OCI-LY3 (cell line): ENCODE measurements at regions not wholly inside any gene's neighbourhood (a gene's known extent, or its start where the extent isn't known, plus 50 kb on each side); places are given as distances from the start of the nearest gene placed in this dataset.

Experiments
- H2AFZ ChIP-seq: fragments of 200-600, 300-600 bp; shearing (Covaris generic); 2 replicates; pipeline ENCODE4 v1.6.0; 2014; ENCODE audit warnings: antibody characterized with exemption, low read depth, low read length
- H3K27ac ChIP-seq: fragments of 200-600, 300-600 bp; sonication (generic); 2 replicates; pipeline ENCODE4 v1.5.1; 2014; ENCODE audit warnings: mild to moderate bottlenecking, low read length, moderate library complexity, mixed read lengths
- H3K27me3 ChIP-seq: fragments of 200-600, 300-600 bp; sonication (generic); 2 replicates; pipeline ENCODE4 v1.6.1; 2014; ENCODE audit warnings: low read depth, low read length, mixed read lengths
- H3K36me3 ChIP-seq: fragments of 200-600, 300-600 bp; sonication (generic); replicated peaks from 2 replicates; pipeline ENCODE3; 2014; ENCODE audit warnings: low read depth, low read length, mixed read lengths
- H3K4me1 ChIP-seq: fragments of 300-600, 200-600 bp; sonication (generic); 2 replicates; pipeline ENCODE4 v1.6.1; 2014; ENCODE audit warnings: low read length, mixed read lengths
- H3K4me2 ChIP-seq: fragments of 200-600, 300-600 bp; sonication (generic); 2 replicates; pipeline ENCODE4 v1.6.1; 2014; ENCODE audit warnings: low read length, mixed read lengths
- H3K4me3 ChIP-seq: fragments of 300-600, 200-600 bp; sonication (generic); 2 replicates; pipeline ENCODE4 v1.5.1; 2014; ENCODE audit warnings: antibody characterized with exemption, mild to moderate bottlenecking, low read length, moderate library complexity
- H3K79me2 ChIP-seq: fragments of 300-600, 200-600 bp; shearing (Covaris generic); 2 replicates; pipeline ENCODE4 v1.6.1; 2014; ENCODE audit warnings: mild to moderate bottlenecking, low read length, mixed read lengths
- H3K9ac ChIP-seq: fragments of 300-600, 200-600 bp; shearing (Covaris generic); 2 replicates; pipeline ENCODE4 v1.6.0; 2014; ENCODE audit warnings: mild to moderate bottlenecking, low read length, moderate library complexity
- H3K9me3 ChIP-seq: fragments of 200-600, 300-600 bp; shearing (Covaris generic); 2 replicates; pipeline ENCODE4 v1.6.1; 2014; ENCODE audit warnings: low read length, mixed read lengths; ENCODE audit not compliant: insufficient read depth
- H4K20me1 ChIP-seq: fragments of 200-600, 300-600 bp; sonication (generic); 2 replicates; pipeline ENCODE4 v1.6.1; 2016; ENCODE audit warnings: low read length, mixed read lengths; ENCODE audit not compliant: insufficient read depth
- CTCF ChIP-seq: fragments of 200-600, 300-600 bp; sonication (generic); IDR thresholded peaks from 2 replicates; pipeline ENCODE4 v1.5.1; 2014; ENCODE audit warnings: antibody characterized with exemption, low read length, low read depth
- EZH2phosphoT487 ChIP-seq: fragments of 200-600 bp; shearing (Covaris generic); IDR thresholded peaks from 2 replicates; pipeline ENCODE4 v1.6.1; 2018; ENCODE audit warnings: antibody characterized with exemption, mixed run types, low read depth

- H3K27me3 ChIP-seq: no peaks in the 10 kb centered on the region
- H3K4me3 ChIP-seq: no peak overlapping the region
- H3K36me3 ChIP-seq: no peaks in the 10 kb centered on the region
- H3K9me3 ChIP-seq: no peaks in the 10 kb centered on the region
- no peak overlapping the region for H3K4me2 ChIP-seq
- H3K9ac ChIP-seq: no peak overlapping the region
- H3K27ac ChIP-seq: no peak overlapping the region
- H3K4me1 ChIP-seq: peaks cover 12% of the 10 kb centered on the region
- no peaks in the 10 kb centered on the region for H4K20me1 ChIP-seq
- no peak overlapping the region for H2AFZ ChIP-seq
- no peaks in the 10 kb centered on the region for H3K79me2 ChIP-seq
- TF ChIP-seq CTCF (no peak), EZH2phosphoT487 (no peak)
These were observed 116.1 kb downstream of the UCHL5 start for GRCh38 chr1:192943108-192943507.

GRCh38 chr1:192943522-192943921, 115.6 kb downstream of the UCHL5 start:
- Histone ChIP-seq H3K4me1 (peaks cover 12% of the 10 kb centered on the region), H3K79me2 (no peaks in the 10 kb centered on the region), H3K27ac (no peak overlapping the region), H3K27me3 (no peaks in the 10 kb centered on the region), H3K4me2 (no peak overlapping the region), H2AFZ (no peak overlapping the region), H4K20me1 (no peaks in the 10 kb centered on the region), H3K9ac (no peak overlapping the region), H3K9me3 (no peaks in the 10 kb centered on the region), H3K4me3 (no peak overlapping the region), H3K36me3 (no peaks in the 10 kb centered on the region)
- TF ChIP-seq EZH2phosphoT487: no peak
- no peak for TF ChIP-seq CTCF

GRCh38 chr1:192945390-192946130, 113.6 kb downstream of the UCHL5 start:
- H3K9ac ChIP-seq: no peak overlapping the region
- TF ChIP-seq EZH2phosphoT487: no peak
- no peak for TF ChIP-seq CTCF
- no peaks in the 10 kb centered on the region for H3K9me3 ChIP-seq
- no peaks in the 10 kb centered on the region for H4K20me1 ChIP-seq
- H3K79me2 ChIP-seq: no peaks in the 10 kb centered on the region
- no peaks in the 10 kb centered on the region for H3K27me3 ChIP-seq
- no peak overlapping the region for H2AFZ ChIP-seq
- H3K4me1 ChIP-seq: peaks cover 12% of the 10 kb centered on the region
- no peaks in the 10 kb centered on the region for H3K36me3 ChIP-seq
- no peak overlapping the region for H3K27ac ChIP-seq
- H3K4me3 ChIP-seq: no peak overlapping the region
- H3K4me2 ChIP-seq: no peak overlapping the region

GRCh38 chr1:192949783-192950182, 109.4 kb downstream of the UCHL5 start:
- H4K20me1 ChIP-seq: no peaks in the 10 kb centered on the region
- peaks cover 14% of the 10 kb centered on the region for H3K4me1 ChIP-seq
- TF ChIP-seq EZH2phosphoT487: no peak
- no peak for TF ChIP-seq CTCF
- H3K79me2 ChIP-seq: no peaks in the 10 kb centered on the region
- H3K9me3 ChIP-seq: no peaks in the 10 kb centered on the region
- no peak overlapping the region for H3K27ac ChIP-seq
- H3K4me3 ChIP-seq: no peak overlapping the region
- H2AFZ ChIP-seq: no peak overlapping the region
- no peaks in the 10 kb centered on the region for H3K27me3 ChIP-seq
- H3K36me3 ChIP-seq: no peaks in the 10 kb centered on the region
- H3K4me2 ChIP-seq: no peak overlapping the region
- H3K9ac ChIP-seq: no peak overlapping the region
